HG03469 (cell line): ENCODE measurements at regions not wholly inside any gene's neighbourhood (a gene's known extent, or its start where the extent isn't known, plus 50 kb on each side); places are given as distances from the start of the nearest gene placed in this dataset.
A peak's percentile ranks its signal among the peaks of the same experiment; 100 is the strongest.

Experiments used
- ATAC-seq: cut with Tn5 transposase; IDR thresholded peaks from one replicate; pipeline ENCODE4 v1.9.1; 2021; ENCODE audit warnings: mild to moderate bottlenecking, moderate library complexity, moderate number of reproducible peaks; ENCODE audit not compliant: unreplicated experiment

DNA sequence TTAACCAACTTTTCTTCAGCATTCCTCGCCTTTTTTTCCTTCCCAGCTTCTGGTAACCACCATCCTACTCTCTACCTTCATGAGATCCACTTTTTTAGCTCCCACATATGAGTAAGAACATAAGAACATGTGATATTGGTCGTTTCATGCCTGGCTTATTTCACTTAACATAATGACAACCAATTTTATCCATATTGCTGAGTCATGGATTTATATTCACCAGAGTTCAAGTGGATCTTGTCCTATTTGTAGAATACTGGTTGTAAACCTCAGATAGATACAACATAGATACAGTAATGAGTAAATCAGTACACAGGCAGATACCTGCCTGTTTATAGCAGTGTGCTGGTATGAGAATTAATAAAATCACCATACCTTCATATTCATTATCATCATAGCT, 412.0 kb upstream of the RBMS3 start:
- no peak for ATAC-seq

- no peak for ATAC-seq
Measured at GRCh38 chr3:28877912-28878311, 403.0 kb upstream of the RBMS3 start.

DNA sequence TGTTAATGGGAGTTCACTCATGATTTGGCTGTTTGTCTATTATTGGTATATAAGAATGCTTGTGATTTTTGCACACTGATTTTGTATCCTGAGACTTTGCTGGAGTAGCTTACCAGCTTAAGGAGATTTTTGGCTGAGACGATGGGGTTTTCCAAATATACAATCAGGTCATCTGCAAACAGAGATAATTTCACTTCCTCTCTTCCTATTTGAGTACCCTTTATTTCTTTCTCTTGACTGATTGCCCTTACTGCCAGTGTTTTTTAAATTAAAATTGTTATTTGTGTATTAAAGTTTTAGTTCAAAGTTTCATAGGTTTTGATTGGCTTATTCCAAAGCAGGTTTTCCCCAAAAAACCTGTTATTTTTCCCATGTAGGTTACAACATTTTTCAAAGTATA, 390.5 kb upstream of the RBMS3 start:
- ATAC-seq = no peak

DNA sequence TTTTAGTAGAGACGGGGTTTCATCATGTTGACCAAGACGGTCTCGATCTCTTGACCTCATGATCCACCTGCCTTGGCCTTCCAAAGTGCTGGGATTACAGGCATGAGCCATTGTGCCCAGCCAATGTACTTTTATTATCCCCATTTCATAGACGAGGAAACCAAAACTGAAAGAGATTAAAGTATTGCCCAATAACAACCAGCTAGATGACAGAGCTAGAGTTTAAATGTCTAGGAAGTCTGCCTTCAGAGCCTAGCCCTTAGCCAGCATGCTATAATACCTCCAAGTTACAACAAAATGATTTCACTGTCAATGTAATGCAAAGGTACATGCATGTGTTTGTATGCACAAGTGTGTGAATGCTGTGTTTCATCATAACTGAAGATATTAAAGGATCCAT, 389.4 kb upstream of the RBMS3 start:
- ATAC-seq = no peak

- no peak for ATAC-seq
Measured at GRCh38 chr3:28900301-28900700, 380.6 kb upstream of the RBMS3 start.

GRCh38 chr3:28901018-28901417, 379.9 kb upstream of the RBMS3 start:
- ATAC-seq = no peak

DNA sequence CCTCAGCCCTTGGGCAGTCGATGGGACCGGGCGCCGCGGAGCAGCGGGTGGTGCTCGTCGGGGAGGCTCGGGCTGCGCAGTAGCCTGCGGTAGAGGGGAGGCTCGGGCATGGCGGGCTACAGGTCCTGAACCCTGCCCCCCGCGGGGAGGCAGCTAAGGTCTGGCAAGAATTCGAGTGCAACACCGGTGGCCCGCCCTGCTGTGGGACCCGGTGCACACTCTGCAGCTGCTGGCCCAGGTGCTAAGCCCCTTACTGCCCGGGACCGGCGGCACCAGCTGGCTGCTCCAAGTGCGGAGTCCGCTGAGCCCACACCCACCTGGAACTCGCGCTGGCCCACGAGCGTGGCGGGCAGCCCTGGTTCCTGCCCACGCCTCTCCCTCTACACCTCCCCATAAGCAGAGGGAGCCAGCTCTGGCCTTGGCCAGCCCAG, 377.7 kb upstream of the RBMS3 start:
- ATAC-seq = no peak

GRCh38 chr3:28905798-28906197, 375.1 kb upstream of the RBMS3 start:
- no peak for ATAC-seq

- ATAC-seq = no peak
Measured at GRCh38 chr3:28906561-28907310, 374.1 kb upstream of the RBMS3 start.

DNA sequence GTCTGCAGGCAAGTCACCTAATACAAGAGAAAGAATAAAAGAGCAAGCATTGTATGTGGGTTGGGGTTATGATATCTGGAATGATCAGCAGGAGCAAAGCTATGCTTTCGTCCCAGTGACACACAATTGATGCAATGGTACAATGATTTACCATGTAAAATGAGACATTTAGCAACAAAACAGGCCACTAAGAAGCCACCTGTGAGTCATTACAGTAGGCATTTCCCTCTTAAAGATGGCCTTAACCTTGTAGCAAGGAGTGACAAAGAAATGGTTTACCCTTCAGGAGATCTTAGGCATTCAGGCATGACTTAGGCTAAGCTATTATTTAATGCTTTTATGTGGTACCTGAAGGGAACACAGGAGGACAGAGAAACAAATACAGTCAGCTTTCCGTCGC, 373.3 kb upstream of the RBMS3 start:
- ATAC-seq = no peak

GRCh38 chr3:28912120-28912885, 368.6 kb upstream of the RBMS3 start:
- ATAC-seq = no peak

- no peak for ATAC-seq
Measured at GRCh38 chr3:28915741-28916500, 364.9 kb upstream of the RBMS3 start.

GRCh38 chr3:28916713-28917499, 364.0 kb upstream of the RBMS3 start:
- ATAC-seq = peak; percentile 85

DNA sequence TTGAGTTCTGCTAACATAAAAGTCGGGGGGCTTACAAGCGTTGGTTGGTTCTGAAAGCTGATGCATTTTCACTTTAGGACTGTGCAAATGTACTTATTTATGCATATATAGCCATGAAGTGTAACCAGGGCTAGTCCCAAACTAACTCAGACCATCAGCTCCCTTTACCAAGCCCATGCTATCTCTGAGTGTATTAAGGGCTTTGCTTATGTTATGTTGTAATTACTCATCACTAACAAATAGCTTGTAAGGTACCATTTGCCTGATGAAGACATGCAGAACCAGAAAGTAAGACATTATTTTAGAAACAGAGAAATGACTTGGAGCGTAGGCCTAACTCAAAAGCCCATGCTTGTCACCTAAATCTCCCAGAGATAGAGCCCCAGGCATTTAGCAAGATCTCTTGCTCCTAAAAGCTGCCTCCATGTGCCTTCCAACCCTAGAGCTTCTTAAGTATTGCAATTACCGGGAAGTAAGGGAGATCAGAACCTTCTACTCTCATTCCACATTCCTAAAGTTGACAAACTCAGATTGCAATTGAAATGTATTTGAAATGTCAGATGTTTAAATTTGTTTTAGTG, 362.9 kb upstream of the RBMS3 start:
- no peak for ATAC-seq

DNA sequence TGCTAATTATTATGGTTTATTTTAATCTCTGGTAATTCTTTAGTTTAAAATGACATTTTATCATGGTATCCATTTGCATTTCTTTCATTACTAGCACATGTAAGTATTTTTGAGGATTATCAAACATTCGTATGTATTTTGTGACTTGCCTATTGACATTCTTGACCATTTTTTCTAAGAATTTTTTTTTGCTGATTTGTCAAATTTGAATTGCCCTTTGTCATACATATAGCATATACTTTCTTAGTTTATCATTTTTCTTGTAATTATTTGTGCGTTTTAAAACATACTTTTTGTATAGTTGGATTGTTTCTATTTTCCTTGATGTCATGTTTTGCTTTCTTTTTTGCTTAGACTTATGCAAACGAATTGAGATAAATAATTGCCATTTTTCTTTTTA, 358.5 kb upstream of the RBMS3 start:
- ATAC-seq = no peak

- no peak for ATAC-seq
Measured at GRCh38 chr3:28923994-28924393, 356.9 kb upstream of the RBMS3 start.

GRCh38 chr3:28924744-28925360, 356.0 kb upstream of the RBMS3 start:
- ATAC-seq = no peak

DNA sequence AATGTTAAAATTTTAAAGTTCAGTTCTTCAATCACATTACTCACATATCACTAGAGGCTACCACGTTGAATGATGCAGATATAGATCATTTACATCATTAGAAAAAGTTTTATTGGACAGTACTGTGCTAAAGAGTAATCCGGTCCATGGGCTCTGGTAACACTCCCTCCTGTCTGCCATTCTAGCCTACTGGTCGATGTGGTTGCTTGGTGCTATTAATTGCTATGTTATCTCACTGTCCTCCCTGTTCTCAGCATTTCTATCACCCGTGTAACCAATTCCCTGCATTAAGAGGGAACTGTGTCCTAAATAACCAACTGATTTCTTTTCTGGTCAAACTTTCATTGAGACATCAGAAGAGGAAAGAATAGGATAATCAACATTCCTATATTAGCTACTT, 347.5 kb upstream of the RBMS3 start:
- ATAC-seq = no peak

GRCh38 chr3:28934126-28934813, 346.6 kb upstream of the RBMS3 start:
- ATAC-seq = no peak
